Neuronal stem cell (in vitro differentiated cells): ENCODE measurements at regions not wholly inside any gene's neighbourhood (a gene's known extent, or its start where the extent isn't known, plus 50 kb on each side); places are given as distances from the start of the nearest gene placed in this dataset.

ENCODE experiments used
- DNase-seq: peaks from one replicate; pipeline ENCODE4 v3.0.0-alpha.2; 2013; ENCODE audit warnings: low spot score
- H2AFZ ChIP-seq: one replicate; pipeline ENCODE4 v1.6.1; 2013; ENCODE audit warnings: mild to moderate bottlenecking, low read length, inconsistent platforms
- H2AK5ac ChIP-seq: 2 replicates; pipeline ENCODE4 v1.6.1; 2013; ENCODE audit warnings: low read depth, mild to moderate bottlenecking, inconsistent platforms, low read length, moderate library complexity, mixed read lengths
- H2BK120ac ChIP-seq: 2 replicates; pipeline ENCODE4 v1.6.1; 2013; ENCODE audit warnings: low read depth, mild to moderate bottlenecking, inconsistent platforms, low read length, moderate library complexity, mixed read lengths
- H2BK12ac ChIP-seq: one replicate; pipeline ENCODE4 v1.6.1; 2013; ENCODE audit warnings: low read length, inconsistent platforms
- H2BK15ac ChIP-seq: 2 replicates; pipeline ENCODE4 v1.6.1; 2013; ENCODE audit warnings: mild to moderate bottlenecking, low read length, inconsistent platforms, mixed read lengths
- H2BK5ac ChIP-seq: one replicate; pipeline ENCODE4 v1.6.1; 2013; ENCODE audit warnings: inconsistent platforms, mild to moderate bottlenecking, low read length, moderate library complexity
- H3K14ac ChIP-seq: one replicate; pipeline ENCODE4 v1.6.1; 2013; ENCODE audit warnings: low read length, inconsistent platforms
- H3K18ac ChIP-seq: 2 replicates; pipeline ENCODE4 v1.6.1; 2013; ENCODE audit warnings: low read length, inconsistent platforms
- H3K23ac ChIP-seq: 2 replicates; pipeline ENCODE4 v1.6.1; 2013; ENCODE audit warnings: low read depth, mild to moderate bottlenecking, mixed read lengths, low read length, inconsistent platforms; ENCODE audit not compliant: poor library complexity
- H3K27ac ChIP-seq: replicated peaks from 3 replicates; pipeline ENCODE4 v1.5.1; 2013; ENCODE audit warnings: low read length, inconsistent platforms
- H3K27me3 ChIP-seq, 3 experiments: 2 replicates each; pipeline ENCODE4 v1.6.1; 2013; ENCODE audit warnings: low read length in 3 of 3, mild to moderate bottlenecking in 2 of 3, inconsistent platforms in 1 of 3, low read depth in 1 of 3, mixed read lengths in 1 of 3, moderate library complexity in 1 of 3; ENCODE audit not compliant: control insufficient read depth in 3 of 3, insufficient read depth in 3 of 3
- H3K36me3 ChIP-seq, 2 donors: replicated peaks in 1 of 2; 2 replicates each; pipeline ENCODE4 v1.6.1; 2013; ENCODE audit warnings: low read length in 2 of 2; ENCODE audit not compliant: control insufficient read depth in 2 of 2, insufficient read depth in 2 of 2
- H3K4ac ChIP-seq: 2 replicates; pipeline ENCODE4 v1.6.1; 2013; ENCODE audit warnings: inconsistent platforms, mild to moderate bottlenecking, low read length, moderate library complexity
- H3K4me1 ChIP-seq, 2 donors: 1 replicate in 1 of 2; 2 replicates in 1 of 2; pipeline ENCODE4 v1.6.1; 2013; ENCODE audit warnings: low read length in 2 of 2, low read depth in 1 of 2; ENCODE audit not compliant: control insufficient read depth in 2 of 2, insufficient read depth in 1 of 2
- H3K4me2 ChIP-seq: one replicate; pipeline ENCODE4 v1.6.1; 2013; ENCODE audit warnings: mild to moderate bottlenecking, low read length, inconsistent platforms; ENCODE audit not compliant: insufficient read depth, poor library complexity, severe bottlenecking
- H3K4me3 ChIP-seq, 2 donors: 2 replicates each; pipeline ENCODE4 v1.5.1; 2013; ENCODE audit warnings: low read length in 2 of 2, mild to moderate bottlenecking in 2 of 2, inconsistent platforms in 1 of 2, moderate library complexity in 1 of 2
- H3K79me1 ChIP-seq: one replicate; pipeline ENCODE4 v1.6.1; 2013; ENCODE audit warnings: low read depth, mild to moderate bottlenecking, inconsistent platforms, low read length, moderate library complexity
- H3K9ac ChIP-seq: one replicate; pipeline ENCODE4 v1.6.1; 2013; ENCODE audit warnings: mild to moderate bottlenecking, low read depth, low read length, inconsistent platforms; ENCODE audit not compliant: poor library complexity
- H3K9me3 ChIP-seq, 2 donors: replicated peaks in 1 of 2; 2 replicates each; pipeline versions ENCODE3 to v1.6.1; 2013; ENCODE audit warnings: low read length in 2 of 2, mild to moderate bottlenecking in 2 of 2, inconsistent platforms in 1 of 2, low read depth in 1 of 2, mixed read lengths in 1 of 2, moderate library complexity in 1 of 2; ENCODE audit not compliant: control insufficient read depth in 2 of 2, insufficient read depth in 1 of 2
- H4K8ac ChIP-seq: one replicate; pipeline ENCODE4 v1.6.1; 2013; ENCODE audit warnings: low read depth, mild to moderate bottlenecking, inconsistent platforms, low read length, moderate library complexity
- H4K91ac ChIP-seq: one replicate; pipeline ENCODE4 v1.6.1; 2013; ENCODE audit warnings: low read length, low read depth, mild to moderate bottlenecking, inconsistent platforms; ENCODE audit not compliant: poor library complexity
- WGBS, 2 donors: extraction: QIAGEN DNeasy Blood & Tissue Kit; methylation state at CpG; one replicate each; pipeline ENCODE4 v1.1.7; 2013; ENCODE audit warnings: missing lambda C conversion rate in 2 of 2, mixed read lengths in 1 of 2; ENCODE audit not compliant: insufficient read length in 2 of 2, insufficient replicate concordance in 1 of 2; ENCODE audit errors: extremely low coverage in 2 of 2; 5-methylcytosine and 5-hydroxymethylcytosine counted together

GRCh38 chrX:40263014-40263560, 165.3 kb upstream of the BCOR start:
- DNase-seq = no peak
- Histone ChIP-seq H2BK15ac (no peak overlapping the region), H2BK5ac (no peak overlapping the region), H2AFZ (no peak overlapping the region), H3K4me1 (peaks cover 0 to 3% of the 10 kb centered on the region in 2 donors), H2AK5ac (no peak overlapping the region), H3K36me3 (no peaks in the 10 kb centered on the region), H3K4me2 (no peak overlapping the region), H3K27me3 (peaks cover 0 to 6% (median 0%) of the 10 kb centered on the region in 3 experiments), H3K9me3 (no peaks in the 10 kb centered on the region), H3K9ac (no peak overlapping the region), H2BK12ac (no peak overlapping the region), H3K18ac (no peak overlapping the region), H3K27ac (no peak overlapping the region), H2BK120ac (no peak overlapping the region), H4K8ac (no peak overlapping the region), H3K79me1 (no peaks in the 10 kb centered on the region), H3K14ac (no peak overlapping the region), H3K23ac (no peak overlapping the region), H3K4ac (no peak overlapping the region), H4K91ac (no peak overlapping the region), H3K4me3 (no peak overlapping the region)
- WGBS, 2 donors = no CpG with 5 or more reads among the region's 8 CpGs

- Histone ChIP-seq H2BK15ac (no peak overlapping the region), H2BK12ac (no peak overlapping the region), H3K9me3 (no peaks in the 10 kb centered on the region), H3K27ac (no peak overlapping the region), H4K91ac (no peak overlapping the region), H2BK5ac (no peak overlapping the region), H3K79me1 (no peaks in the 10 kb centered on the region), H2AK5ac (no peak overlapping the region), H2BK120ac (no peak overlapping the region), H3K18ac (no peak overlapping the region), H3K4me3 (no peak overlapping the region), H3K27me3 (no peaks in the 10 kb centered on the region), H3K4me1 (peaks cover 0 to 3% of the 10 kb centered on the region in 2 donors), H3K23ac (no peak overlapping the region), H3K14ac (peak overlapping the region; percentile 21), H4K8ac (no peak overlapping the region), H3K4ac (no peak overlapping the region), H2AFZ (no peak overlapping the region), H3K9ac (no peak overlapping the region), H3K4me2 (no peak overlapping the region), H3K36me3 (no peaks in the 10 kb centered on the region)
- DNase-seq = no peak
- WGBS, 2 donors = no CpG with 5 or more reads among the region's 13 CpGs
Measured at GRCh38 chrX:40262157-40263013, 164.6 kb upstream of the BCOR start.

GRCh38 chrX:40261833-40262156, 164.0 kb upstream of the BCOR start:
- no peak overlapping the region for H2AK5ac ChIP-seq
- no peak overlapping the region for H3K18ac ChIP-seq
- no peaks in the 10 kb centered on the region for H3K9me3 ChIP-seq
- DNase-seq = no peak
- no peak overlapping the region for H3K23ac ChIP-seq
- H4K8ac ChIP-seq = no peak overlapping the region
- no CpG with 5 or more reads among the region's 7 CpGs for WGBS, 2 donors
- no peak overlapping the region for H2BK5ac ChIP-seq
- no peaks in the 10 kb centered on the region for H3K36me3 ChIP-seq
- no peak overlapping the region for H3K14ac ChIP-seq
- no peak overlapping the region for H3K4me2 ChIP-seq
- no peaks in the 10 kb centered on the region for H3K79me1 ChIP-seq
- no peak overlapping the region for H3K4ac ChIP-seq
- no peak overlapping the region for H2AFZ ChIP-seq
- no peaks in the 10 kb centered on the region for H3K27me3 ChIP-seq
- H3K27ac ChIP-seq = no peak overlapping the region
- no peak overlapping the region for H3K4me3 ChIP-seq
- H2BK12ac ChIP-seq = no peak overlapping the region
- no peak overlapping the region for H4K91ac ChIP-seq
- no peak overlapping the region for H3K9ac ChIP-seq
- H2BK120ac ChIP-seq = no peak overlapping the region
- no peak overlapping the region for H2BK15ac ChIP-seq
- H3K4me1 ChIP-seq = peaks cover 0 to 3% of the 10 kb centered on the region in 2 donors

- no CpG with 5 or more reads among the region's 14 CpGs for WGBS, 2 donors
- no peak overlapping the region for H3K27ac ChIP-seq
- H2BK15ac ChIP-seq = no peak overlapping the region
- H3K9me3 ChIP-seq = no peaks in the 10 kb centered on the region
- no peak overlapping the region for H3K9ac ChIP-seq
- no peak for DNase-seq
- H3K27me3 ChIP-seq = no peaks in the 10 kb centered on the region
- H4K91ac ChIP-seq = no peak overlapping the region
- no peak overlapping the region for H2BK12ac ChIP-seq
- no peak overlapping the region for H3K14ac ChIP-seq
- H3K4me1 ChIP-seq = no peaks in the 10 kb centered on the region
- no peak overlapping the region for H2AK5ac ChIP-seq
- no peak overlapping the region for H3K4me3 ChIP-seq
- H2BK5ac ChIP-seq = no peak overlapping the region
- no peak overlapping the region for H2AFZ ChIP-seq
- H3K4me2 ChIP-seq = no peak overlapping the region
- H3K36me3 ChIP-seq = no peaks in the 10 kb centered on the region
- no peak overlapping the region for H4K8ac ChIP-seq
- no peak overlapping the region for H2BK120ac ChIP-seq
- H3K23ac ChIP-seq = no peak overlapping the region
- no peak overlapping the region for H3K18ac ChIP-seq
- no peaks in the 10 kb centered on the region for H3K79me1 ChIP-seq
- no peak overlapping the region for H3K4ac ChIP-seq
Measured at GRCh38 chrX:40260146-40260747, 162.5 kb upstream of the BCOR start.
